B cell (primary cell): ENCODE measurements at regions not wholly inside any gene's neighbourhood (a gene's known extent, or its start where the extent isn't known, plus 50 kb on each side); places are given as distances from the start of the nearest gene placed in this dataset.

Experiments used
- EZH2 ChIP-seq: IDR thresholded peaks from 2 replicates; pipeline ENCODE4 v1.6.1; 2012; ENCODE audit warnings: borderline replicate concordance, low read depth, mild to moderate bottlenecking, moderate library complexity, low read length; ENCODE audit not compliant: insufficient read depth, poor library complexity, severe bottlenecking
- TF ChIP-seq, protein P1 (sequence below): fragments of 200-600 bp; IDR thresholded peaks from one replicate; pipeline ENCODE4 v1.8.0; 2022; ENCODE audit warnings: antibody characterized with exemption, mild to moderate bottlenecking

DNA sequence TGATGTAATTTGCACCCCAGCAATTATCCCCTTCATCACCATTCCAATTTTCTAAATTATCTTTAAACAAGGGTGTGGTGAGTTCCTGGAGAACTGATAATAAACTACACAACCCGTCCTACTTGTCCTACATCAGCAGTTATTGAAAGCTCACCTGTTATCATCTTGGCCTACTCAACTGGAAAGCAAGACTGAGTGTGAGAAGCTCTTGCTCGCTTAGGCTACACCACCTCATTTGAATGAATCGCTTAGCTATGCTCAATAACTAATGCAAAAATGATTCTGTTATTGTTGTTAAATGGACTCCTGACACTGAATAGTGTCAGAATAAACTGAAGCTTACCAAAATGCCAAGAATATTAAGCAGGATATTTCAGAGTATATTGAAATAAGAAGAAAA is 115.4 kb upstream of the BTG1 start:
- TF ChIP-seq, protein P1, sequence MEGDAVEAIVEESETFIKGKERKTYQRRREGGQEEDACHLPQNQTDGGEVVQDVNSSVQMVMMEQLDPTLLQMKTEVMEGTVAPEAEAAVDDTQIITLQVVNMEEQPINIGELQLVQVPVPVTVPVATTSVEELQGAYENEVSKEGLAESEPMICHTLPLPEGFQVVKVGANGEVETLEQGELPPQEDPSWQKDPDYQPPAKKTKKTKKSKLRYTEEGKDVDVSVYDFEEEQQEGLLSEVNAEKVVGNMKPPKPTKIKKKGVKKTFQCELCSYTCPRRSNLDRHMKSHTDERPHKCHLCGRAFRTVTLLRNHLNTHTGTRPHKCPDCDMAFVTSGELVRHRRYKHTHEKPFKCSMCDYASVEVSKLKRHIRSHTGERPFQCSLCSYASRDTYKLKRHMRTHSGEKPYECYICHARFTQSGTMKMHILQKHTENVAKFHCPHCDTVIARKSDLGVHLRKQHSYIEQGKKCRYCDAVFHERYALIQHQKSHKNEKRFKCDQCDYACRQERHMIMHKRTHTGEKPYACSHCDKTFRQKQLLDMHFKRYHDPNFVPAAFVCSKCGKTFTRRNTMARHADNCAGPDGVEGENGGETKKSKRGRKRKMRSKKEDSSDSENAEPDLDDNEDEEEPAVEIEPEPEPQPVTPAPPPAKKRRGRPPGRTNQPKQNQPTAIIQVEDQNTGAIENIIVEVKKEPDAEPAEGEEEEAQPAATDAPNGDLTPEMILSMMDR: no peak
- no peak for TF ChIP-seq EZH2
